ENCODE measurements at regions not wholly inside any gene's neighbourhood (a gene's known extent, or its start where the extent isn't known, plus 50 kb on each side); places are given as distances from the start of the nearest gene placed in this dataset.

DNA sequence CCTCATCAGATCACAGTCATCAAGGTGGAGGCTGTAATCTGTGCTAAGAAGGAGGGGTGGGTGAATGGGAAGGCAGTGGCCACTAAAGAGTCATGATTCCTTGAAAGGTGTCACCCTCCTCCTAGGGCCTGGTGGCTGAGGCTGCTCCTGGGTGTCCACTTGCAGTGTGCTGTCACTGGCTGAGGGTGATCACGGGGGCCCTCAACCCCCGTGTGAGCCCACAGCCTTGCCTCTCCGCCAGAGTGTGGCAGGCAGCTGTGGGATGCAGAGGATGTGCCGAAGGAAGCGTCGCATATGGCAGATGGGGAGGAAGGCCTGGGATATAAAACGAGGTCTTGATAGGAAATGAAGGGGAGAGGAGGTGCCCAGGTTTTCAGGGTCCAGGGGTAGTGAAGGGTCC is 476.5 kb downstream of the PTPRU start:
- no peak overlapping the region for H3K4me3 ChIP-seq (ENCODE audit: low read length)
- Mint-ChIP-seq H3K9me3 (peaks cover 24% of the 10 kb centered on the region), H3K27ac (no peak overlapping the region), H3K36me3 (ENCODE audit: low read depth) (no peaks in the 10 kb centered on the region), H3K27me3 (ENCODE audit: insufficient read depth) (peaks cover 7% of the 10 kb centered on the region), H3K4me1 (peaks cover 3% of the 10 kb centered on the region), H3K4me3 (no peak overlapping the region)
- H3K27me3 ChIP-seq (ENCODE audit: control insufficient read depth, insufficient read depth, low read length, poor library complexity, severe bottlenecking) = no peaks in the 10 kb centered on the region
- no peak for DNase-seq
- H3K36me3 ChIP-seq (ENCODE audit: control insufficient read depth, insufficient read depth, low read length) = no peaks in the 10 kb centered on the region
- TF ChIP-seq, protein P1, sequence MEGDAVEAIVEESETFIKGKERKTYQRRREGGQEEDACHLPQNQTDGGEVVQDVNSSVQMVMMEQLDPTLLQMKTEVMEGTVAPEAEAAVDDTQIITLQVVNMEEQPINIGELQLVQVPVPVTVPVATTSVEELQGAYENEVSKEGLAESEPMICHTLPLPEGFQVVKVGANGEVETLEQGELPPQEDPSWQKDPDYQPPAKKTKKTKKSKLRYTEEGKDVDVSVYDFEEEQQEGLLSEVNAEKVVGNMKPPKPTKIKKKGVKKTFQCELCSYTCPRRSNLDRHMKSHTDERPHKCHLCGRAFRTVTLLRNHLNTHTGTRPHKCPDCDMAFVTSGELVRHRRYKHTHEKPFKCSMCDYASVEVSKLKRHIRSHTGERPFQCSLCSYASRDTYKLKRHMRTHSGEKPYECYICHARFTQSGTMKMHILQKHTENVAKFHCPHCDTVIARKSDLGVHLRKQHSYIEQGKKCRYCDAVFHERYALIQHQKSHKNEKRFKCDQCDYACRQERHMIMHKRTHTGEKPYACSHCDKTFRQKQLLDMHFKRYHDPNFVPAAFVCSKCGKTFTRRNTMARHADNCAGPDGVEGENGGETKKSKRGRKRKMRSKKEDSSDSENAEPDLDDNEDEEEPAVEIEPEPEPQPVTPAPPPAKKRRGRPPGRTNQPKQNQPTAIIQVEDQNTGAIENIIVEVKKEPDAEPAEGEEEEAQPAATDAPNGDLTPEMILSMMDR (conservative IDR thresholded peaks at IDR 0.05) = no peak
- no peak overlapping the region for H3K9ac ChIP-seq (ENCODE audit: extremely low read depth, low read length, poor library complexity, severe bottlenecking)
- H3K4me1 ChIP-seq (ENCODE audit: control insufficient read depth, insufficient read depth, low read length) = no peaks in the 10 kb centered on the region
- no peak overlapping the region for H3K27ac ChIP-seq (ENCODE audit: low read depth, low read length)
- peaks cover 14% of the 10 kb centered on the region for H3K9me3 ChIP-seq (ENCODE audit: control insufficient read depth, low read length)
- WGBS, 2 experiments (ENCODE audit: insufficient coverage in 1 of 2, insufficient read length in 1 of 2) = 91 to 93% methylated on average over 5 to 7 of the region's 7 CpGs

GRCh38 chr1:29712284-29712651 is 475.9 kb downstream of the PTPRU start:
- 87 to 93% methylated on average over 4 of the region's 4 CpGs for WGBS, 2 experiments (ENCODE audit: insufficient coverage in 1 of 2, insufficient read length in 1 of 2)
- H3K27me3 Mint-ChIP-seq (ENCODE audit: insufficient read depth) = peaks cover 3% of the 10 kb centered on the region

GRCh38 chr1:29711582-29712283 is 475.4 kb downstream of the PTPRU start:
- no peaks in the 10 kb centered on the region for H3K36me3 ChIP-seq (ENCODE audit: control insufficient read depth, insufficient read depth, low read length)
- H3K9me3 ChIP-seq (ENCODE audit: control insufficient read depth, low read length) = peaks cover 10% of the 10 kb centered on the region
- Mint-ChIP-seq H3K4me3 (no peak overlapping the region), H3K36me3 (ENCODE audit: low read depth) (no peaks in the 10 kb centered on the region), H3K9me3 (peaks cover 13% of the 10 kb centered on the region), H3K27me3 (ENCODE audit: insufficient read depth) (peaks cover 3% of the 10 kb centered on the region), H3K4me1 (peaks cover 3% of the 10 kb centered on the region), H3K27ac (no peak overlapping the region)
- TF ChIP-seq, protein P1 (conservative IDR thresholded peaks at IDR 0.05) = no peak
- H3K4me1 ChIP-seq (ENCODE audit: control insufficient read depth, insufficient read depth, low read length) = no peaks in the 10 kb centered on the region
- no peak overlapping the region for H3K4me3 ChIP-seq (ENCODE audit: low read length)
- H3K27me3 ChIP-seq (ENCODE audit: control insufficient read depth, insufficient read depth, low read length, poor library complexity, severe bottlenecking) = no peaks in the 10 kb centered on the region
- no peak for DNase-seq
- H3K27ac ChIP-seq (ENCODE audit: low read depth, low read length) = no peak overlapping the region
- WGBS, 2 experiments (ENCODE audit: insufficient coverage in 1 of 2, insufficient read length in 1 of 2) = 78 to 92% methylated on average over 7 of the region's 7 CpGs
- H3K9ac ChIP-seq (ENCODE audit: extremely low read depth, low read length, poor library complexity, severe bottlenecking) = no peak overlapping the region

More at GRCh38 chr1:29712284-29712651, 475.9 kb downstream of the PTPRU start:
- no peak overlapping the region for H3K4me3 Mint-ChIP-seq
- Histone ChIP-seq H3K36me3 (ENCODE audit: control insufficient read depth, insufficient read depth, low read length) (no peaks in the 10 kb centered on the region), H3K4me3 (ENCODE audit: low read length) (no peak overlapping the region), H3K27ac (ENCODE audit: low read depth, low read length) (no peak overlapping the region), H3K9me3 (ENCODE audit: control insufficient read depth, low read length) (peaks cover 14% of the 10 kb centered on the region), H3K9ac (ENCODE audit: extremely low read depth, low read length, poor library complexity, severe bottlenecking) (no peak overlapping the region), H3K4me1 (ENCODE audit: control insufficient read depth, insufficient read depth, low read length) (no peaks in the 10 kb centered on the region), H3K27me3 (ENCODE audit: control insufficient read depth, insufficient read depth, low read length, poor library complexity, severe bottlenecking) (no peaks in the 10 kb centered on the region)
- H3K4me1 Mint-ChIP-seq = peaks cover 3% of the 10 kb centered on the region
- TF ChIP-seq, protein P1 (conservative IDR thresholded peaks at IDR 0.05) = no peak
- H3K27ac Mint-ChIP-seq = no peak overlapping the region
- no peak for DNase-seq
- H3K9me3 Mint-ChIP-seq = peaks cover 19% of the 10 kb centered on the region
- H3K36me3 Mint-ChIP-seq (ENCODE audit: low read depth) = no peaks in the 10 kb centered on the region

All from endodermal cell (in vitro differentiated cells).